ENCODE measurements at regions not wholly inside any gene's neighbourhood (a gene's known extent, or its start where the extent isn't known, plus 50 kb on each side); places are given as distances from the start of the nearest gene placed in this dataset.

DNA sequence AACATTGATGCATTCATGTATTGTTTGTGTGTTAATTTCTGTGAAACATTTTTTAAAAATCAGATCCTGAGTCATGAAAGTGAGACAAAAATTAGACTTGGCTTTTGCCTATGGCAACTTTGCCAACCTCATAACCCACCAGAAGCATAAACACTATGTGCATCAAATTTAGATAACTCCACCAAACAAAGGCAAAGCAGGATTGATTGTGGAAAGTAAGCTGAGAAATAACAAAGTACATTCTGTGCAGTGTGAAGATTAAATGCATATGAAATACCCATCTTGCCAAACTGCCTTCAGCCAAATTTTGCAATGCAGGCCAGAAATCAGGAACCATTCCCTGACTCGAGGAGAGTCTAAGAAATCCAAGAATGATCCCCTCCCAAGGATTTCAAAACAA lies 493.4 kb downstream of the AJAP1 start:
- H3K9me3 ChIP-seq = no peaks in the 10 kb centered on the region
- no peaks in the 10 kb centered on the region for H3K36me3 ChIP-seq (ENCODE audit: low read depth, missing control alignments)
- H3K4me1 ChIP-seq = no peaks in the 10 kb centered on the region
- WGBS, 2 donors = 61 to 69% methylated on average over 1 of the region's 1 CpG
- intact Hi-C loops (cut with DNase I; ENCODE audit: low total_unique reads) = no loop called here
- no peak overlapping the region for H3K4me3 ChIP-seq
- no peak overlapping the region for H3K27ac ChIP-seq
- H3K27me3 ChIP-seq = no peaks in the 10 kb centered on the region
- TF ChIP-seq POLR2A (IDR thresholded peaks at IDR 0.05) = no peak
- TF ChIP-seq, protein P1, sequence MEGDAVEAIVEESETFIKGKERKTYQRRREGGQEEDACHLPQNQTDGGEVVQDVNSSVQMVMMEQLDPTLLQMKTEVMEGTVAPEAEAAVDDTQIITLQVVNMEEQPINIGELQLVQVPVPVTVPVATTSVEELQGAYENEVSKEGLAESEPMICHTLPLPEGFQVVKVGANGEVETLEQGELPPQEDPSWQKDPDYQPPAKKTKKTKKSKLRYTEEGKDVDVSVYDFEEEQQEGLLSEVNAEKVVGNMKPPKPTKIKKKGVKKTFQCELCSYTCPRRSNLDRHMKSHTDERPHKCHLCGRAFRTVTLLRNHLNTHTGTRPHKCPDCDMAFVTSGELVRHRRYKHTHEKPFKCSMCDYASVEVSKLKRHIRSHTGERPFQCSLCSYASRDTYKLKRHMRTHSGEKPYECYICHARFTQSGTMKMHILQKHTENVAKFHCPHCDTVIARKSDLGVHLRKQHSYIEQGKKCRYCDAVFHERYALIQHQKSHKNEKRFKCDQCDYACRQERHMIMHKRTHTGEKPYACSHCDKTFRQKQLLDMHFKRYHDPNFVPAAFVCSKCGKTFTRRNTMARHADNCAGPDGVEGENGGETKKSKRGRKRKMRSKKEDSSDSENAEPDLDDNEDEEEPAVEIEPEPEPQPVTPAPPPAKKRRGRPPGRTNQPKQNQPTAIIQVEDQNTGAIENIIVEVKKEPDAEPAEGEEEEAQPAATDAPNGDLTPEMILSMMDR (IDR thresholded peaks at IDR 0.05) = no peak
- DNase-seq = no peak

DNA sequence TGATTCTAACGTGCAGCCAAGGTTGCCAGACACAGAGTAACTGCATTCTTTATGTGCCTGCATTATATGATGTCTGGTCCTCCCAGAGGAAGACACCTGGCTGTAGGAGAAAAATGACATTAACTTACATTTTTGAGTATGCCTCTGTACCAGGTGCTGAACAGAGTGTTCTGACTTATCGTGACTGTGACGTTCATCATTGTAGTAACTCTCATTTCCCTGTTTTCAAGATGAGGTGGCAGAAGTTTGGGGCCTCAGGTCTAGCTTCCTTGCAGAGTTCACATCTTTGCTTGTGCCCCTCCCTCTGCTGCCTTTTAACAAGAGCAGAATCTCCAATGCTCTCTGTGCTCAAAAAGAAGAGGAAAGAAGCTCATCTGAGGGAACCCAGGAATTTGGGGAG lies 488.0 kb downstream of the AJAP1 start:
- H3K27ac ChIP-seq = no peak overlapping the region
- 80 to 96% methylated on average over 3 of the region's 3 CpGs for WGBS, 2 donors

DNA sequence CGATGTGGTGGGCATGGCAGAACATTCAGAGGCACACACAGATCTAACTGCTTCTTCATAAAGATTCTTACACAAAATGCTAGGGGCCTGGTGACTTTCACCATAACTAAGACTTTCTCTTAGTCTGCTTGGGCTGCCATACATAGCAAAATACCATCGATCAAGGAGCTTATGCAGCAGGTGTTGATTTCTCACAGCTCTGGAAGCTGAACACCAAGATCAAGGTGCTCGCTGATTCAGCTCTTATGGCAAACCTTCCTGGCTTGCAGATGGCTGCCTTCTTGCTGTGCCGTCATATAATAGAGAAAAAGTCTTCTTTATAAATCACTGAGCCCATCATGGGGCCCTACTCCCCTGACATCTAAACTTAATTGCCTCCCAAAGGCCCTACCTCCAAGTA lies 487.3 kb downstream of the AJAP1 start:
- H3K36me3 ChIP-seq (ENCODE audit: low read depth, missing control alignments) = no peaks in the 10 kb centered on the region
- H3K27me3 ChIP-seq = no peaks in the 10 kb centered on the region
- no peak for TF ChIP-seq POLR2A (IDR thresholded peaks at IDR 0.05)
- TF ChIP-seq, protein P1 (IDR thresholded peaks at IDR 0.05) = no peak

More for the DNA sequence above, 488.0 kb downstream of the AJAP1 start:
- Histone ChIP-seq H3K27me3 (no peaks in the 10 kb centered on the region), H3K4me3 (no peak overlapping the region), H3K9me3 (no peaks in the 10 kb centered on the region), H3K36me3 (ENCODE audit: low read depth, missing control alignments) (no peaks in the 10 kb centered on the region), H3K4me1 (no peaks in the 10 kb centered on the region)
- no peak for TF ChIP-seq POLR2A (IDR thresholded peaks at IDR 0.05)
- TF ChIP-seq, protein P1 (IDR thresholded peaks at IDR 0.05) = no peak
- intact Hi-C loops (cut with DNase I; ENCODE audit: low total_unique reads) = no loop called here
- no peak for DNase-seq

DNA sequence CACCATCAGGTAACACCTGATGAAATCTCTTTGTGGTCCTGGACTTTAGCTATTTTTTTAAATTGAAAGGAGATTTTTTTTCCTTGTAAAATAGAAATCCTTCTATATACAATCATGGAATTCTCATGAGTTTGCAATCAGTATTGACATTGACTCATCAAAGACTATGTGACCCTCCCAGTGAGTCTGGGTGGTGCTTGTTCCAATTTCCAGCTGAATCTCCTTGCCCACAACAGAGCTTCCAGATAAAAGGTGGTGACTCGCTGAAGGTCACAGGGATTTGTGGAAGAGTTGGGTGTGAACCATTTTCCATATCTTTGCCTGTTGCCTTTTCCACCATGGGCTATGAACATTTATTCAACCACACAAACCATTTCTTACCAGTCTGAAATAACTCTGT lies 486.6 kb downstream of the AJAP1 start:
- Histone ChIP-seq H3K36me3 (ENCODE audit: low read depth, missing control alignments) (no peaks in the 10 kb centered on the region), H3K4me3 (no peak overlapping the region), H3K9me3 (no peaks in the 10 kb centered on the region), H3K27me3 (no peaks in the 10 kb centered on the region), H3K27ac (no peak overlapping the region), H3K4me1 (no peaks in the 10 kb centered on the region)
- intact Hi-C loops (cut with DNase I; ENCODE audit: low total_unique reads) = no loop called here
- DNase-seq = no peak
- 89 to 94% methylated on average over 1 of the region's 1 CpG for WGBS, 2 donors
- no peak for TF ChIP-seq POLR2A (IDR thresholded peaks at IDR 0.05)
- TF ChIP-seq, protein P1 (IDR thresholded peaks at IDR 0.05) = no peak

More for the DNA sequence above, 487.3 kb downstream of the AJAP1 start:
- Histone ChIP-seq H3K9me3 (no peaks in the 10 kb centered on the region), H3K4me3 (no peak overlapping the region), H3K4me1 (no peaks in the 10 kb centered on the region), H3K27ac (no peak overlapping the region)
- intact Hi-C loops (cut with DNase I; ENCODE audit: low total_unique reads) = no loop called here
- 86 to 94% methylated on average over 4 of the region's 4 CpGs for WGBS, 2 donors
- DNase-seq = no peak

DNA sequence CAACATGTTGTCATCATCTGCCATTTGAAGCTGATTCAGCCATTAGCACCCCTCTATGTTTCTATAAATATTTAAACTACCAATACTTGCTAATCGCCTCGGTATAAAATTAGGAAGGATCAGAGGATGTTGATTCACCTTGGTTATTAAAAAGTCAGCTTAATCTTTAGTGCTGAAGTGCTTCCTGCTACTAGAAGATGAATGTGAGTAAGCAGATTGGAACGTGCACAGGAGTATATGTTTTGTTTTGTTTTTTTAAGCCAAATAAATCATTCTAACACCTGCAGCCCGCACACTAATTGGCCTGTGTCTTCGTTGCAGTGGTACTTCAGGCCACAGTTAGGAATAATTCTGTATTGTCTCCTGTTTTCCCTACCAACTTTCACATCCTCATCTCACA lies 485.7 kb downstream of the AJAP1 start:
- no peak for TF ChIP-seq POLR2A (IDR thresholded peaks at IDR 0.05)
- TF ChIP-seq, protein P1 (IDR thresholded peaks at IDR 0.05) = no peak
- no peak for DNase-seq
- H3K9me3 ChIP-seq = no peaks in the 10 kb centered on the region

More for the DNA sequence above, 485.7 kb downstream of the AJAP1 start:
- Histone ChIP-seq H3K27me3 (no peaks in the 10 kb centered on the region), H3K4me1 (no peaks in the 10 kb centered on the region), H3K27ac (no peak overlapping the region), H3K4me3 (no peak overlapping the region), H3K36me3 (ENCODE audit: low read depth, missing control alignments) (no peaks in the 10 kb centered on the region)
- whole genome bisulfite sequencing, 2 donors = 32 to 47% methylated on average over 5 of the region's 5 CpGs
- intact Hi-C loops (cut with DNase I; ENCODE audit: low total_unique reads) = no loop called here
